ENCODE measurements at regions not wholly inside any gene's neighbourhood (a gene's known extent, or its start where the extent isn't known, plus 50 kb on each side); places are given as distances from the start of the nearest gene placed in this dataset.

DNA sequence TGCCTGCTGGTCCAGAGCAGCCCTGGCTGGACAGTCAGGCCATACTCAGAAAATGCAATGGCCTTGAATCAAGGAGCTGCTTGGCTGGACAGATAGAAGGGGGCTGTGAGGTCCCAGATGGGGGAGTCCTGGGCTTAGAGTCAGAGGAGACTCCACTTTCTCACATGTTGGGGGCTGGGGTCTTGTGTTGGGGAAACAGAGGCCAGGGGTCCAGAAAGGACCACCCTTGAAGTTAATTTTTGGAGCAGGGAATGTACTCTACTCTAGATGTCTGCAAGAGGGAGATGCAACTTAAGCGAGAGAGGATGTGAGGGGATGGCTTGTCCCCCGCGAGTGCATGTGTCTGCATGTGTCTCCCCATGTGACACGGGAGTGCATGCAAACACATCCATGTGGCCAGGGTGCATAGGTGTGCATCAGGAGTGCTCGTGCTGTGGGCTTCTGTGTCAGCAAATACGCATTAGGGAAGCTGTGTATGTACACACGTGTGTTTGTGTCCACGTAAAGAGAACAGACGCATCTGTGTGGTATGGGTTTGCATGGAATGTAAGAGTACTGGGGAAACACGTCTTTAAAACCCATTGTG is 303.2 kb downstream of the MYCN start:
- H3K27ac Mint-ChIP-seq (ENCODE audit: unreplicated experiment) = no peak overlapping the region
- no peaks in the 10 kb centered on the region for H3K9me3 Mint-ChIP-seq (ENCODE audit: unreplicated experiment)
- TF ChIP-seq, protein P1, sequence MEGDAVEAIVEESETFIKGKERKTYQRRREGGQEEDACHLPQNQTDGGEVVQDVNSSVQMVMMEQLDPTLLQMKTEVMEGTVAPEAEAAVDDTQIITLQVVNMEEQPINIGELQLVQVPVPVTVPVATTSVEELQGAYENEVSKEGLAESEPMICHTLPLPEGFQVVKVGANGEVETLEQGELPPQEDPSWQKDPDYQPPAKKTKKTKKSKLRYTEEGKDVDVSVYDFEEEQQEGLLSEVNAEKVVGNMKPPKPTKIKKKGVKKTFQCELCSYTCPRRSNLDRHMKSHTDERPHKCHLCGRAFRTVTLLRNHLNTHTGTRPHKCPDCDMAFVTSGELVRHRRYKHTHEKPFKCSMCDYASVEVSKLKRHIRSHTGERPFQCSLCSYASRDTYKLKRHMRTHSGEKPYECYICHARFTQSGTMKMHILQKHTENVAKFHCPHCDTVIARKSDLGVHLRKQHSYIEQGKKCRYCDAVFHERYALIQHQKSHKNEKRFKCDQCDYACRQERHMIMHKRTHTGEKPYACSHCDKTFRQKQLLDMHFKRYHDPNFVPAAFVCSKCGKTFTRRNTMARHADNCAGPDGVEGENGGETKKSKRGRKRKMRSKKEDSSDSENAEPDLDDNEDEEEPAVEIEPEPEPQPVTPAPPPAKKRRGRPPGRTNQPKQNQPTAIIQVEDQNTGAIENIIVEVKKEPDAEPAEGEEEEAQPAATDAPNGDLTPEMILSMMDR (IDR thresholded peaks at IDR 0.05; ENCODE audit: unreplicated experiment) = no peak
- H3K4me3 Mint-ChIP-seq (ENCODE audit: unreplicated experiment) = no peak overlapping the region
- H3K27me3 Mint-ChIP-seq (ENCODE audit: unreplicated experiment) = peaks cover 7% of the 10 kb centered on the region
- DNase-seq (ENCODE audit: low spot score) = no peak
- no peaks in the 10 kb centered on the region for H3K36me3 Mint-ChIP-seq (ENCODE audit: low read depth, unreplicated experiment)
- H3K4me1 Mint-ChIP-seq (ENCODE audit: unreplicated experiment) = no peaks in the 10 kb centered on the region

DNA sequence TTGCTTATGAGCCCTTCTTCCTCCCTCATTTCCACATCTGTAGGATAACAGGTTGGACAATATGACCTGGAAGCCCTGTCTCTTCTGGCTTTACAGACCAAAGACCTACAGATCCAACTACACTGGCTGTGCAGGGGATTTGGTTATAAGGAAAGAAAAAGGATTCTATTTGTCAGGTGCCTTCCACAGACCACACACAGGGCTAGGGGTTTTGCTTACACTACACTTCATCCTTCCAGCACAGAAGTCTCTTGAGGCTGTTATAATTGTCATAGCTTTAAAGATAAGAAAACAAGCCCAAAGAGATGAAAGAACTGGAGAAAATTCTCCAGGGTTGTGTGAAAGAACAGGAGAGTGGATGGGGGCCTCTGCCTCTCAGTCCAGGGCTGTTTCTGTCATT is 302.6 kb downstream of the MYCN start:
- Mint-ChIP-seq H3K36me3 (ENCODE audit: low read depth, unreplicated experiment) (no peaks in the 10 kb centered on the region), H3K4me1 (ENCODE audit: unreplicated experiment) (no peaks in the 10 kb centered on the region), H3K27ac (ENCODE audit: unreplicated experiment) (no peak overlapping the region), H3K27me3 (ENCODE audit: unreplicated experiment) (peaks cover 7% of the 10 kb centered on the region), H3K9me3 (ENCODE audit: unreplicated experiment) (no peaks in the 10 kb centered on the region), H3K4me3 (ENCODE audit: unreplicated experiment) (no peak overlapping the region)
- TF ChIP-seq, protein P1 (IDR thresholded peaks at IDR 0.05; ENCODE audit: unreplicated experiment) = no peak
- no peak for DNase-seq (ENCODE audit: low spot score)

DNA sequence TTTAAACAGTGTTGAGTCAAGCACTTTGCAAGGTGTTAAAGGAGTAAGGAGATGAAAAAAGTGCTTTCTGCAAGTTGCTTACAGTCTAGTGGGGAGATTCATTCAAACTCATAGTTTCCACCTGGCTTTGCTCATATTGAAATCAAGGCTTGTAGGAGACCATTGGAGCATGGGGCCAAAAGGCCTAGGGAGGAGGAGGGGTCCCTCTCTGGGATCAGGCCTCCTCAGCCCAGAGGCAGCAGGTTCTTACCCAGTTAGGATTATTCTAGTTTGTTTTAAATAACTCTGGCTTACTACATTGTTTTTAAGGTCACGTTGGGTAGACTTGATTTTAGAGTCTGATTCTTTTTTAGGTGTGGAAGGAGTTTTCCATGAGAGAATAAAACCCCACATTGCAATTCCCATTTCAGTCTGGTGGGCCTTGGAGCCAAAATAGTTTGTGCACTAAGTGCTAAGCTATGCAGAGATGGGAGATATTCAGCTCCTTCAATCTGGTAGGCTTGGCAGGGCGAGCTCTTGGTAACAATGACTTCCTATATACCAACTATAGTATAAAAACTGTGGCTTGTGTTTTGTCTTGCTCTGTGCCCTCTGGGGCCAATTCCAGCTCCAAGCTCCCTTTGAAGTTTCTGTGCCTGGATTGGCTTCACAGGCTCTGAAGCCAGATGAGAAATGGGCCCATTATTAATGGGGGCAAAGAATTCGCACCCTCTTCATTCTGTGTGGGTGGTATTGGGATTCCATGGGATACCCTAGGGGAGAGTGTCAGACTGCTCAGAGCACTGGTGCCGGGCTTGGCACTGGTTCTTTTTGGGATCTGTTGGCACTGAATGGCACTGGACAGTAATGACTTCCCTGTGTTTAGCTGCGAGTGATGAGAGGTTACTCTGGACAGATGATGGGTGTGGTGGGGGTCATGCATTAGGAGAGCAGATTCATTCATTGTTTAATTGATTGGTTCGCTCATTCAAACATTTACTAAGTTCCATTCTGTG is 301.1 kb downstream of the MYCN start:
- no peak overlapping the region for H3K4me3 Mint-ChIP-seq (ENCODE audit: unreplicated experiment)
- H3K27ac Mint-ChIP-seq (ENCODE audit: unreplicated experiment) = no peak overlapping the region
- H3K9me3 Mint-ChIP-seq (ENCODE audit: unreplicated experiment) = no peaks in the 10 kb centered on the region
- no peaks in the 10 kb centered on the region for H3K4me1 Mint-ChIP-seq (ENCODE audit: unreplicated experiment)
- TF ChIP-seq, protein P1 (IDR thresholded peaks at IDR 0.05; ENCODE audit: unreplicated experiment) = no peak
- H3K36me3 Mint-ChIP-seq (ENCODE audit: low read depth, unreplicated experiment) = no peaks in the 10 kb centered on the region
- no peak for DNase-seq (ENCODE audit: low spot score)
- H3K27me3 Mint-ChIP-seq (ENCODE audit: unreplicated experiment) = peaks cover 9% of the 10 kb centered on the region

DNA sequence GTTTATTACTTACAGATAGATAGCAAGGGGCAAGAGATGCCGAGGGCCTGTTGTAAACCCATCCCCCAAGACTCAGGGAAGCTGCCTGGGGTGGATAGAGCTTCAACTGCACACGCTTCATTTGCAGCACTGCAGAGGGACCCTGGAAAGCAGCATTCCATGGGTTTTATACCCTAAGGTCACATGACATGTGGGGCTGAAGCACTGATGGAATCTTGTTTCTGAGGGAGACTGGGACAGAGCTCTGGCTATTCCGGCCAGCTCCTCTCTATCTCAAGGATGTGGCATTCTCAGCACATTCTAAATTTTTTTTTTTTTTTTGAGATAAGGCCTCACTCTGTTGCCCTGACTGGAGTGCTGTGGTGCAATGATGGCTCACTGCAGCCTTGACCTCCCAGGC is 300.1 kb downstream of the MYCN start:
- no peaks in the 10 kb centered on the region for H3K9me3 Mint-ChIP-seq (ENCODE audit: unreplicated experiment)
- peaks cover 5% of the 10 kb centered on the region for H3K4me1 Mint-ChIP-seq (ENCODE audit: unreplicated experiment)
- H3K27ac Mint-ChIP-seq (ENCODE audit: unreplicated experiment) = no peak overlapping the region
- TF ChIP-seq, protein P1 (IDR thresholded peaks at IDR 0.05; ENCODE audit: unreplicated experiment) = no peak
- peaks cover 9% of the 10 kb centered on the region for H3K27me3 Mint-ChIP-seq (ENCODE audit: unreplicated experiment)
- no peaks in the 10 kb centered on the region for H3K36me3 Mint-ChIP-seq (ENCODE audit: low read depth, unreplicated experiment)
- H3K4me3 Mint-ChIP-seq (ENCODE audit: unreplicated experiment) = no peak overlapping the region
- no peak for DNase-seq (ENCODE audit: low spot score)

All from endothelial cell (in vitro differentiated cells).